BE2C (cell line): ENCODE measurements at regions not wholly inside any gene's neighbourhood (a gene's known extent, or its start where the extent isn't known, plus 50 kb on each side); places are given as distances from the start of the nearest gene placed in this dataset.

Source experiments
- DNase-seq: peaks from one replicate; pipeline ENCODE4 v3.0.0-alpha.2; 2020
- H3K27me3 ChIP-seq: fragments of 250-450 bp; sonication (Bioruptor Pico); 2 replicates; pipeline ENCODE4 v1.5.1; 2020; ENCODE audit warnings: mild to moderate bottlenecking
- H3K36me3 ChIP-seq: fragments of 250-450 bp; sonication (Bioruptor Pico); 2 replicates; pipeline ENCODE4 v1.5.1; 2020; ENCODE audit warnings: mild to moderate bottlenecking
- H3K4me1 ChIP-seq: fragments of 250-450 bp; sonication (Bioruptor Pico); 2 replicates; pipeline ENCODE4 v1.5.1; 2020
- H3K4me3 ChIP-seq: 2 replicates; pipeline ENCODE4 v1.5.1; 2011; ENCODE audit warnings: low read depth, low read length
- H3K9me3 ChIP-seq: fragments of 250-450 bp; sonication (Bioruptor Pico); 2 replicates; pipeline ENCODE4 v1.5.1; 2020
- CTCF ChIP-seq: IDR thresholded peaks from 2 replicates; pipeline ENCODE4 v1.5.1; 2012; ENCODE audit warnings: mild to moderate bottlenecking, low read depth, low read length

GRCh38 chr1:81428998-81429397 lies 371.7 kb upstream of the ADGRL2 start:
- DNase-seq, result no peak

DNA sequence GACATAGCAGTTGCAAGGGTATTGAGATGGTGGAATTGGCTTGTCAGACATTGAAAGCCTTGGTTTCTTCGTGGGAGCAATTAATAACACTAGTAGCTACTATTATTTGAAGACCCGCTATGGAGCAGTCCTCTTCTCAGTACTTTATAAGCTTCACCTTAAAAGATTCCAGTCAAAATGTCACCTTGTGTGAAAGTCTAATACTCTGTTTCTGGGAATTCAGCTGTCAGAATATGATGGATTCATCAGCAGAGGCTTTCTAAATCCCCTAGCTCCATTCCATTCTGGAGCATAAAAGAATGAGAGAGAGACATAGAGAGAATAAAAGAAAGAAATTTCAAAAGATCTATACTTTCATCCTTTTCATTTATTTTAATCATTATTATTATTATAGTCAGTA lies 375.9 kb upstream of the ADGRL2 start:
- TF ChIP-seq CTCF, result no peak
- H3K27me3 ChIP-seq, result no peaks in the 10 kb centered on the region
- H3K4me3 ChIP-seq, result no peak overlapping the region
- no peaks in the 10 kb centered on the region for H3K36me3 ChIP-seq
- no peaks in the 10 kb centered on the region for H3K4me1 ChIP-seq
- no peak for DNase-seq
- no peaks in the 10 kb centered on the region for H3K9me3 ChIP-seq

More at GRCh38 chr1:81428998-81429397, 371.7 kb upstream of the ADGRL2 start:
- no peaks in the 10 kb centered on the region for H3K27me3 ChIP-seq
- no peaks in the 10 kb centered on the region for H3K9me3 ChIP-seq
- no peak for TF ChIP-seq CTCF
- no peaks in the 10 kb centered on the region for H3K36me3 ChIP-seq
- H3K4me3 ChIP-seq, result no peak overlapping the region
- H3K4me1 ChIP-seq, result no peaks in the 10 kb centered on the region

DNA sequence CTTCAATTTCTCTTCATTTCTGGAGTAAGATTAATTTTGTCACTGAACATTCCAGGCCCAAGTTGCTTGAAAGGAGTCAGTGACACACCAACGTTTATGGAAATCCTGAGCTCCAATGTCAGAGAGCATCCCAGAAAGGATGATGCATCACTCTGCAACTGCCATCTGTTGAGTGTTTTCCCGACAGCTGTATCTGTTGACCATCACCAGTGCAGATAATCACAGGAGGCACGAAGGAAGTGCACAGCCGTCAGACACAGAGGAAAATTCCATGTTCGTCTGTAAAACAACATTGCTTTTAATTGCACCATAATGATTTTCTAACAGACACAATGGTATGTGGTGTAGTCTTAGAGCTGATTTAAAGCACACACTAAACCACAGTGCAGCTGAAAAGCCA lies 376.7 kb upstream of the ADGRL2 start:
- H3K9me3 ChIP-seq, result no peaks in the 10 kb centered on the region
- DNase-seq, result no peak
- H3K4me1 ChIP-seq, result no peaks in the 10 kb centered on the region
- H3K27me3 ChIP-seq, result no peaks in the 10 kb centered on the region
- TF ChIP-seq CTCF, result no peak
- no peak overlapping the region for H3K4me3 ChIP-seq
- H3K36me3 ChIP-seq, result no peaks in the 10 kb centered on the region

- Histone ChIP-seq H3K36me3 (no peaks in the 10 kb centered on the region), H3K4me1 (no peaks in the 10 kb centered on the region), H3K27me3 (no peaks in the 10 kb centered on the region), H3K9me3 (no peaks in the 10 kb centered on the region), H3K4me3 (no peak overlapping the region)
- no peak for TF ChIP-seq CTCF
- DNase-seq, result no peak
These were observed 380.0 kb upstream of the ADGRL2 start for GRCh38 chr1:81420760-81421159.

DNA sequence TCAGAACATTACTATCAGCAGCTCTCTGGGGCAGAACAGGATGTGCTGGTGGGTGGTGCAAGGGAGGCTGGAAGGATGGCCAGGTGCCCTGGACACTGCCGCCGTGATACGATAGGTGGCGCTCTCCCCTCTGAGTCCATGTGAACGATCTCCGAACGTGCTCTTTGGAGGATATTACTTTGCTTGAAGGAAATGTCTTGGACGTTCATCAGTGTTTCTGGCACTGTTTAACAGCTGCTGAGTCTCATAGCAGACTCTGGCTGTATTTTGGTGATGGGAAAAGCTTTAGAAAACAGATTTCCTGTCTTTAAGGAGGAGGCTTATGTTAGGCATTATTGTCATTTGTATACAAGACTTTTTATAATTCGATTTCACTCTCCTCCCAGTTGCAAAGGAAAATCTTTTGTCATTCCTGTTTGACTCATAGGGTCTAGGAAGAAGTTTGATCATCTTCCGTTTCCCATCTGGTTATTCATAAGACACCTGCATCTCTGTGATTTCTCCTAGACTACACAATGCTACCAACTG lies 386.2 kb upstream of the ADGRL2 start:
- TF ChIP-seq CTCF, result peak; percentile 80
- DNase-seq, result peak; percentile 63
- H3K27me3 ChIP-seq, result no peaks in the 10 kb centered on the region
- no peaks in the 10 kb centered on the region for H3K9me3 ChIP-seq
- no peaks in the 10 kb centered on the region for H3K4me1 ChIP-seq
- H3K4me3 ChIP-seq, result no peak overlapping the region
- no peaks in the 10 kb centered on the region for H3K36me3 ChIP-seq

- Histone ChIP-seq H3K4me1 (no peaks in the 10 kb centered on the region), H3K27me3 (no peaks in the 10 kb centered on the region), H3K4me3 (no peak overlapping the region), H3K36me3 (no peaks in the 10 kb centered on the region), H3K9me3 (no peaks in the 10 kb centered on the region)
- TF ChIP-seq CTCF, result no peak
- no peak for DNase-seq
These were observed 387.8 kb upstream of the ADGRL2 start for GRCh38 chr1:81412954-81413353.
